ENCODE measurements at regions not wholly inside any gene's neighbourhood (a gene's known extent, or its start where the extent isn't known, plus 50 kb on each side); places are given as distances from the start of the nearest gene placed in this dataset.

GRCh38 chr9:12988258-12988657, 213.4 kb downstream of the LURAP1L start:
- TF ChIP-seq ISL1 (CRISPR knock-in tag; IDR thresholded peaks at IDR 0.05) (no peak), PPARA (CRISPR knock-in tag; IDR thresholded peaks at IDR 0.05; ENCODE audit: borderline replicate concordance) (no peak), TOX (CRISPR knock-in tag; IDR thresholded peaks at IDR 0.05; ENCODE audit: borderline replicate concordance) (no peak), ZC3H10 (CRISPR knock-in tag; IDR thresholded peaks at IDR 0.05) (no peak), ZFP30 (CRISPR knock-in tag; IDR thresholded peaks at IDR 0.05) (no peak), TCF4 (CRISPR knock-in tag; IDR thresholded peaks at IDR 0.05; ENCODE audit: borderline replicate concordance) (no peak), CSDC2 (CRISPR knock-in tag; IDR thresholded peaks at IDR 0.05) (no peak), ZNF70 (CRISPR knock-in tag; IDR thresholded peaks at IDR 0.05) (no peak), OSR1 (CRISPR knock-in tag; IDR thresholded peaks at IDR 0.05) (no peak), RARB (CRISPR knock-in tag; IDR thresholded peaks at IDR 0.05) (no peak)
- no peak for ATAC-seq

- no peak for TF ChIP-seq CSDC2 (CRISPR knock-in tag; IDR thresholded peaks at IDR 0.05)
- TF ChIP-seq ZNF70 (CRISPR knock-in tag; IDR thresholded peaks at IDR 0.05) = no peak
- no peak for TF ChIP-seq TOX (CRISPR knock-in tag; IDR thresholded peaks at IDR 0.05; ENCODE audit: borderline replicate concordance)
- no peak for TF ChIP-seq CREB5 (CRISPR knock-in tag; IDR thresholded peaks at IDR 0.05; ENCODE audit: low read depth)
- TF ChIP-seq TCF4 (CRISPR knock-in tag; IDR thresholded peaks at IDR 0.05; ENCODE audit: borderline replicate concordance) = no peak
- no peak for ATAC-seq
Measured at GRCh38 chr9:12989669-12990068, 214.8 kb downstream of the LURAP1L start.

GRCh38 chr9:12993466-12993865, 218.6 kb downstream of the LURAP1L start:
- ATAC-seq = no peak
- no peak for TF ChIP-seq ZNF8 (CRISPR knock-in tag; IDR thresholded peaks at IDR 0.05)
- TF ChIP-seq ESRRG (CRISPR knock-in tag; IDR thresholded peaks at IDR 0.05) = no peak
- TF ChIP-seq RARB (CRISPR knock-in tag; IDR thresholded peaks at IDR 0.05) = no peak
- TF ChIP-seq ZFP3 (CRISPR knock-in tag; IDR thresholded peaks at IDR 0.05) = no peak
- TF ChIP-seq ZNF565 (CRISPR knock-in tag; conservative IDR thresholded peaks at IDR 0.05; ENCODE audit: low read depth) = no peak
- TF ChIP-seq TSHZ2 (CRISPR knock-in tag; IDR thresholded peaks at IDR 0.05) = no peak
- TF ChIP-seq TCF4 (CRISPR knock-in tag; IDR thresholded peaks at IDR 0.05; ENCODE audit: borderline replicate concordance) = no peak
- no peak for TF ChIP-seq ARNTL (CRISPR knock-in tag; IDR thresholded peaks at IDR 0.05; ENCODE audit: borderline replicate concordance, low read depth)
- TF ChIP-seq ZC3H10 (CRISPR knock-in tag; IDR thresholded peaks at IDR 0.05) = no peak
- no peak for TF ChIP-seq CSRNP3 (CRISPR knock-in tag; IDR thresholded peaks at IDR 0.05)
- TF ChIP-seq SNAI2 (CRISPR knock-in tag; IDR thresholded peaks at IDR 0.05) = no peak
- no peak for TF ChIP-seq CSDC2 (CRISPR knock-in tag; IDR thresholded peaks at IDR 0.05)
- no peak for TF ChIP-seq PATZ1 (CRISPR knock-in tag; IDR thresholded peaks at IDR 0.05; ENCODE audit: borderline replicate concordance)
- TF ChIP-seq OSR1 (CRISPR knock-in tag; IDR thresholded peaks at IDR 0.05) = no peak
- no peak for TF ChIP-seq TOX (CRISPR knock-in tag; IDR thresholded peaks at IDR 0.05; ENCODE audit: borderline replicate concordance)
- no peak for TF ChIP-seq POU6F1 (CRISPR knock-in tag; IDR thresholded peaks at IDR 0.05; ENCODE audit: borderline replicate concordance, low read depth)
- no peak for TF ChIP-seq ISL1 (CRISPR knock-in tag; IDR thresholded peaks at IDR 0.05)
- no peak for TF ChIP-seq GLIS3 (CRISPR knock-in tag; IDR thresholded peaks at IDR 0.05)
- no peak for TF ChIP-seq CREB5 (CRISPR knock-in tag; IDR thresholded peaks at IDR 0.05; ENCODE audit: low read depth)
